ENCODE measurements at regions not wholly inside any gene's neighbourhood (a gene's known extent, or its start where the extent isn't known, plus 50 kb on each side); places are given as distances from the start of the nearest gene placed in this dataset.

- Mint-ChIP-seq H3K36me3 (no peaks in the 10 kb centered on the region), H3K27ac (no peak overlapping the region), H3K9me3 (peaks cover 2% of the 10 kb centered on the region), H3K4me3 (no peak overlapping the region), H3K4me1 (peaks cover 5% of the 10 kb centered on the region), H3K27me3 (ENCODE audit: insufficient read depth, low read depth) (no peaks in the 10 kb centered on the region)
- no peaks in the 10 kb centered on the region for H3F3A ChIP-seq (ENCODE audit: low read depth)
- no peaks in the 10 kb centered on the region for H3K36me3 ChIP-seq
- TF ChIP-seq EZH2phosphoT487 (IDR thresholded peaks at IDR 0.05) (no peak), CTCF (IDR thresholded peaks at IDR 0.05) (peak; percentile 20), EZH2 (IDR thresholded peaks at IDR 0.05) (no peak)
- no peaks in the 10 kb centered on the region for H3K79me2 ChIP-seq (ENCODE audit: low read depth)
- H3K4me3 ChIP-seq, result no peak overlapping the region
- no peaks in the 10 kb centered on the region for H3K27me3 ChIP-seq
- DNase-seq (ENCODE audit: low spot score), result peak; percentile 6
- no peaks in the 10 kb centered on the region for H4K20me1 ChIP-seq (ENCODE audit: low read depth)
- H3K4me1 ChIP-seq, result peaks cover 10% of the 10 kb centered on the region
- no peak overlapping the region for H3K9ac ChIP-seq
- peaks cover 4% of the 10 kb centered on the region for H3K9me3 ChIP-seq (ENCODE audit: low read depth)
- no peak overlapping the region for H2AFZ ChIP-seq (replicated peaks)
- H3K4me2 ChIP-seq, result no peak overlapping the region
- H3K27ac ChIP-seq, result no peak overlapping the region
Measured at GRCh38 chr5:44727100-44727499, 81.6 kb upstream of the MRPS30 start.

- Mint-ChIP-seq H3K27ac (no peak overlapping the region), H3K4me1 (no peaks in the 10 kb centered on the region), H3K36me3 (no peaks in the 10 kb centered on the region), H3K27me3 (ENCODE audit: insufficient read depth, low read depth) (peaks cover under 1% of the 10 kb centered on the region), H3K4me3 (no peak overlapping the region), H3K9me3 (no peaks in the 10 kb centered on the region)
- H4K20me1 ChIP-seq (ENCODE audit: low read depth), result no peaks in the 10 kb centered on the region
- H3K36me3 ChIP-seq, result no peaks in the 10 kb centered on the region
- no peaks in the 10 kb centered on the region for H3K27me3 ChIP-seq
- H3K4me1 ChIP-seq, result no peaks in the 10 kb centered on the region
- TF ChIP-seq EZH2phosphoT487 (IDR thresholded peaks at IDR 0.05) (no peak), EZH2 (IDR thresholded peaks at IDR 0.05) (no peak), CTCF (IDR thresholded peaks at IDR 0.05) (no peak)
- H3K27ac ChIP-seq, result no peak overlapping the region
- H3F3A ChIP-seq (ENCODE audit: low read depth), result no peaks in the 10 kb centered on the region
- H3K9me3 ChIP-seq (ENCODE audit: low read depth), result no peaks in the 10 kb centered on the region
- H3K9ac ChIP-seq, result no peak overlapping the region
- no peaks in the 10 kb centered on the region for H3K79me2 ChIP-seq (ENCODE audit: low read depth)
- no peak for DNase-seq (ENCODE audit: low spot score)
- no peak overlapping the region for H3K4me2 ChIP-seq
- H3K4me3 ChIP-seq, result no peak overlapping the region
- no peak overlapping the region for H2AFZ ChIP-seq (replicated peaks)
Measured at GRCh38 chr5:44719856-44720255, 88.9 kb upstream of the MRPS30 start.

- no peak for TF ChIP-seq EZH2phosphoT487 (IDR thresholded peaks at IDR 0.05)
- TF ChIP-seq EZH2 (IDR thresholded peaks at IDR 0.05), result no peak
- no peak for TF ChIP-seq CTCF (IDR thresholded peaks at IDR 0.05)
- no peaks in the 10 kb centered on the region for H3K4me1 ChIP-seq
- H3K9ac ChIP-seq, result no peak overlapping the region
- no peak for DNase-seq (ENCODE audit: low spot score)
- H3K4me3 ChIP-seq, result no peak overlapping the region
- no peaks in the 10 kb centered on the region for H3K9me3 Mint-ChIP-seq
- H2AFZ ChIP-seq (replicated peaks), result no peak overlapping the region
- H3K27ac ChIP-seq, result no peak overlapping the region
- no peaks in the 10 kb centered on the region for H3K4me1 Mint-ChIP-seq
- peak overlapping the region; percentile 58 for H3K27ac Mint-ChIP-seq
- no peak overlapping the region for H3K4me2 ChIP-seq
- no peaks in the 10 kb centered on the region for H3F3A ChIP-seq (ENCODE audit: low read depth)
- H3K9me3 ChIP-seq (ENCODE audit: low read depth), result no peaks in the 10 kb centered on the region
- H3K79me2 ChIP-seq (ENCODE audit: low read depth), result no peaks in the 10 kb centered on the region
- H3K36me3 Mint-ChIP-seq, result no peaks in the 10 kb centered on the region
- no peaks in the 10 kb centered on the region for H3K27me3 ChIP-seq
- no peaks in the 10 kb centered on the region for H3K36me3 ChIP-seq
- H3K27me3 Mint-ChIP-seq (ENCODE audit: insufficient read depth, low read depth), result peaks cover 3% of the 10 kb centered on the region
- no peaks in the 10 kb centered on the region for H4K20me1 ChIP-seq (ENCODE audit: low read depth)
- no peak overlapping the region for H3K4me3 Mint-ChIP-seq
Measured at GRCh38 chr5:44714871-44715561, 93.7 kb upstream of the MRPS30 start.
